MM.1S (cell line): ENCODE measurements at regions not wholly inside any gene's neighbourhood (a gene's known extent, or its start where the extent isn't known, plus 50 kb on each side); places are given as distances from the start of the nearest gene placed in this dataset.

Experiments
- DNase-seq: peaks from one replicate; pipeline ENCODE4 v3.0.0-alpha.2; 2015
- H2AFZ ChIP-seq: fragments of 300-600 bp; sonication (generic); 2 replicates; pipeline ENCODE4 v1.6.0; 2016; ENCODE audit warnings: antibody characterized with exemption, low read length
- H3F3A ChIP-seq: fragments of 300-600 bp; sonication (generic); 2 replicates; pipeline ENCODE4 v1.6.1; 2016; ENCODE audit warnings: mild to moderate bottlenecking, antibody characterized with exemption, low read length, moderate library complexity, mixed read lengths; ENCODE audit not compliant: insufficient read depth
- H3K27ac ChIP-seq: fragments of 300-600 bp; sonication (generic); 2 replicates; pipeline ENCODE4 v1.5.1; 2016; ENCODE audit warnings: mild to moderate bottlenecking, low read length
- H3K27me3 ChIP-seq: fragments of 300-600 bp; sonication (generic); replicated peaks from 2 replicates; pipeline ENCODE4 v1.6.0; 2016; ENCODE audit warnings: low read length; ENCODE audit not compliant: insufficient read depth
- H3K36me3 ChIP-seq: fragments of 300-600 bp; sonication (generic); replicated peaks from 2 replicates; pipeline ENCODE4 v1.6.1; 2016; ENCODE audit warnings: mild to moderate bottlenecking, low read length, mixed read lengths; ENCODE audit not compliant: insufficient read depth
- H3K4me1 ChIP-seq: fragments of 300-600 bp; sonication (generic); 2 replicates; pipeline ENCODE4 v1.6.1; 2016; ENCODE audit warnings: low read length, mixed read lengths
- H3K4me2 ChIP-seq: fragments of 300-600 bp; sonication (generic); 2 replicates; pipeline ENCODE4 v1.6.0; 2016; ENCODE audit warnings: low read depth, low read length
- H3K4me3 ChIP-seq: fragments of 300-600 bp; sonication (generic); 2 replicates; pipeline ENCODE4 v1.5.1; 2016; ENCODE audit warnings: low read length, mixed read lengths
- H3K79me2 ChIP-seq: fragments of 300-600 bp; sonication (generic); 2 replicates; pipeline ENCODE4 v1.6.1; 2016; ENCODE audit warnings: mixed run types, low read length, mixed read lengths
- H3K9ac ChIP-seq: fragments of 300-600 bp; sonication (generic); 2 replicates; pipeline ENCODE4 v1.6.1; 2016; ENCODE audit warnings: low read length, mixed read lengths
- H3K9me2 ChIP-seq: fragments of 300-600 bp; sonication (generic); replicated peaks from 2 replicates; pipeline ENCODE4 v1.6.1; 2016; ENCODE audit warnings: mild to moderate bottlenecking, low read length, mixed read lengths; ENCODE audit not compliant: insufficient read depth
- H3K9me3 ChIP-seq: fragments of 300-600 bp; sonication (generic); replicated peaks from 2 replicates; pipeline ENCODE4 v1.6.1; 2016; ENCODE audit warnings: mild to moderate bottlenecking, low read length, mixed read lengths; ENCODE audit not compliant: insufficient read depth
- H4K20me1 ChIP-seq: fragments of 300-600 bp; sonication (generic); 2 replicates; pipeline ENCODE4 v1.6.1; 2016; ENCODE audit warnings: mild to moderate bottlenecking, low read length, moderate library complexity, mixed read lengths; ENCODE audit not compliant: insufficient read depth
- CTCF ChIP-seq: fragments of 300-600 bp; sonication (generic); IDR thresholded peaks from 2 replicates; pipeline ENCODE4 v1.5.1; 2016; ENCODE audit warnings: antibody characterized with exemption, low read length, mixed read lengths
- EZH2 ChIP-seq: fragments of 300-600 bp; sonication (generic); optimal IDR thresholded peaks from 2 replicates; pipeline ENCODE3; 2017; ENCODE audit warnings: low read depth, mild to moderate bottlenecking, antibody characterized with exemption, low read length, mixed read lengths
- EZH2phosphoT487 ChIP-seq: fragments of 300-600 bp; sonication (generic); IDR thresholded peaks from 2 replicates; pipeline ENCODE4 v1.6.1; 2018; ENCODE audit warnings: antibody characterized with exemption, low read length

GRCh38 chr3:110859336-110859735 lies 212.3 kb upstream of the NECTIN3 start:
- Histone ChIP-seq H3K4me3 (no peak overlapping the region), H3K9me2 (no peaks in the 10 kb centered on the region), H4K20me1 (no peaks in the 10 kb centered on the region), H3K4me2 (no peak overlapping the region), H3K4me1 (no peaks in the 10 kb centered on the region), H3K79me2 (no peaks in the 10 kb centered on the region), H3K36me3 (no peaks in the 10 kb centered on the region), H2AFZ (no peak overlapping the region), H3F3A (no peaks in the 10 kb centered on the region), H3K9ac (no peak overlapping the region), H3K9me3 (no peaks in the 10 kb centered on the region), H3K27me3 (no peaks in the 10 kb centered on the region), H3K27ac (no peak overlapping the region)
- DNase-seq = no peak
- TF ChIP-seq EZH2 (no peak), CTCF (no peak), EZH2phosphoT487 (no peak)

- Histone ChIP-seq H3K79me2 (no peaks in the 10 kb centered on the region), H3K4me1 (no peaks in the 10 kb centered on the region), H3K9me3 (no peaks in the 10 kb centered on the region), H3K36me3 (no peaks in the 10 kb centered on the region), H3F3A (no peaks in the 10 kb centered on the region), H4K20me1 (no peaks in the 10 kb centered on the region), H3K9ac (no peak overlapping the region), H3K4me2 (no peak overlapping the region), H3K9me2 (no peaks in the 10 kb centered on the region), H3K27me3 (no peaks in the 10 kb centered on the region), H2AFZ (no peak overlapping the region), H3K27ac (no peak overlapping the region), H3K4me3 (no peak overlapping the region)
- no peak for DNase-seq
- no peak for TF ChIP-seq EZH2phosphoT487
- TF ChIP-seq CTCF = no peak
- no peak for TF ChIP-seq EZH2
These were observed 211.6 kb upstream of the NECTIN3 start for GRCh38 chr3:110859993-110860392.

- Histone ChIP-seq H3K4me1 (no peaks in the 10 kb centered on the region), H3K27me3 (no peaks in the 10 kb centered on the region), H3K9me3 (no peaks in the 10 kb centered on the region), H3K9ac (no peak overlapping the region), H3K36me3 (no peaks in the 10 kb centered on the region), H3K79me2 (no peaks in the 10 kb centered on the region), H3F3A (no peaks in the 10 kb centered on the region), H3K4me2 (no peak overlapping the region), H2AFZ (no peak overlapping the region), H3K27ac (no peak overlapping the region), H4K20me1 (no peaks in the 10 kb centered on the region), H3K4me3 (no peak overlapping the region), H3K9me2 (no peaks in the 10 kb centered on the region)
- DNase-seq = no peak
- no peak for TF ChIP-seq EZH2
- TF ChIP-seq CTCF = no peak
- no peak for TF ChIP-seq EZH2phosphoT487
These were observed 205.7 kb upstream of the NECTIN3 start for GRCh38 chr3:110865934-110866333.

GRCh38 chr3:110868106-110868505 lies 203.5 kb upstream of the NECTIN3 start:
- no peak overlapping the region for H3K9ac ChIP-seq
- no peaks in the 10 kb centered on the region for H3F3A ChIP-seq
- H3K4me3 ChIP-seq = no peak overlapping the region
- no peaks in the 10 kb centered on the region for H3K27me3 ChIP-seq
- H3K4me2 ChIP-seq = no peak overlapping the region
- no peak for TF ChIP-seq EZH2phosphoT487
- TF ChIP-seq CTCF = no peak
- TF ChIP-seq EZH2 = no peak
- H3K9me3 ChIP-seq = no peaks in the 10 kb centered on the region
- no peaks in the 10 kb centered on the region for H3K4me1 ChIP-seq
- no peaks in the 10 kb centered on the region for H4K20me1 ChIP-seq
- H3K79me2 ChIP-seq = no peaks in the 10 kb centered on the region
- no peak overlapping the region for H2AFZ ChIP-seq
- no peaks in the 10 kb centered on the region for H3K36me3 ChIP-seq
- no peak for DNase-seq
- H3K9me2 ChIP-seq = no peaks in the 10 kb centered on the region
- no peak overlapping the region for H3K27ac ChIP-seq
